ENCODE measurements at regions not wholly inside any gene's neighbourhood (a gene's known extent, or its start where the extent isn't known, plus 50 kb on each side); places are given as distances from the start of the nearest gene placed in this dataset.

- Histone ChIP-seq H3K27ac (no peak overlapping the region), H3K9me3 (no peaks in the 10 kb centered on the region), H3K4me1 (ENCODE audit: insufficient read depth) (no peaks in the 10 kb centered on the region), H3K4me3 (no peak overlapping the region), H3K27me3 (no peaks in the 10 kb centered on the region), H3K36me3 (no peaks in the 10 kb centered on the region)
- DNase-seq = no peak
- intact Hi-C loops (cut with DNase I) = no loop called here
- 68 to 83% (median 77%) methylated on average over 6 of the region's 6 CpGs for WGBS, 3 donors
- no peak for TF ChIP-seq CTCF (IDR thresholded peaks at IDR 0.05)
- no peak for TF ChIP-seq EP300 (IDR thresholded peaks at IDR 0.05)
- no peak for TF ChIP-seq POLR2A (IDR thresholded peaks at IDR 0.05)
These were observed 193.4 kb upstream of the MBL2 start for GRCh38 chr10:52965938-52966401.

- 86 to 92% (median 91%) methylated on average over 3 of the region's 3 CpGs for WGBS, 3 donors
- intact Hi-C loops (cut with DNase I) = no loop called here
- no peak overlapping the region for H3K27ac ChIP-seq
- TF ChIP-seq EP300 (IDR thresholded peaks at IDR 0.05) (no peak), POLR2A (IDR thresholded peaks at IDR 0.05) (no peak), CTCF (IDR thresholded peaks at IDR 0.05) (no peak)
- no peaks in the 10 kb centered on the region for H3K9me3 ChIP-seq
- H3K4me3 ChIP-seq = no peak overlapping the region
- no peak for DNase-seq
- no peaks in the 10 kb centered on the region for H3K4me1 ChIP-seq (ENCODE audit: insufficient read depth)
- H3K36me3 ChIP-seq = no peaks in the 10 kb centered on the region
- no peaks in the 10 kb centered on the region for H3K27me3 ChIP-seq
These were observed 192.9 kb upstream of the MBL2 start for GRCh38 chr10:52965509-52965908.

GRCh38 chr10:52961323-52961722 is 188.7 kb upstream of the MBL2 start:
- intact Hi-C loops (cut with DNase I) = no loop called here
- Histone ChIP-seq H3K36me3 (no peaks in the 10 kb centered on the region), H3K9me3 (no peaks in the 10 kb centered on the region), H3K4me3 (no peak overlapping the region), H3K4me1 (ENCODE audit: insufficient read depth) (no peaks in the 10 kb centered on the region), H3K27ac (no peak overlapping the region), H3K27me3 (no peaks in the 10 kb centered on the region)
- TF ChIP-seq POLR2A (IDR thresholded peaks at IDR 0.05) = no peak
- 14 to 23% (median 18%) methylated on average over 2 of the region's 2 CpGs for WGBS, 3 donors
- no peak for DNase-seq

- H3K27me3 ChIP-seq = no peaks in the 10 kb centered on the region
- WGBS, 3 donors = 91 to 96% (median 91%) methylated on average over 2 of the region's 2 CpGs
- no peak for TF ChIP-seq CTCF (IDR thresholded peaks at IDR 0.05)
- no peak for TF ChIP-seq EP300 (IDR thresholded peaks at IDR 0.05)
- no peak for TF ChIP-seq POLR2A (IDR thresholded peaks at IDR 0.05)
- no peak overlapping the region for H3K4me3 ChIP-seq
- intact Hi-C loops (cut with DNase I) = no loop called here
- H3K36me3 ChIP-seq = no peaks in the 10 kb centered on the region
- no peaks in the 10 kb centered on the region for H3K9me3 ChIP-seq
- no peaks in the 10 kb centered on the region for H3K4me1 ChIP-seq (ENCODE audit: insufficient read depth)
- no peak for DNase-seq
- no peak overlapping the region for H3K27ac ChIP-seq
These were observed 187.2 kb upstream of the MBL2 start for GRCh38 chr10:52959810-52960209.

- DNase-seq = no peak
- no peaks in the 10 kb centered on the region for H3K36me3 ChIP-seq
- H3K27me3 ChIP-seq = no peaks in the 10 kb centered on the region
- no peaks in the 10 kb centered on the region for H3K9me3 ChIP-seq
- intact Hi-C loops (cut with DNase I) = no loop called here
- no peak overlapping the region for H3K27ac ChIP-seq
- H3K4me3 ChIP-seq = no peak overlapping the region
- H3K4me1 ChIP-seq (ENCODE audit: insufficient read depth) = no peaks in the 10 kb centered on the region
- 87 to 93% (median 92%) methylated on average over 5 of the region's 5 CpGs for WGBS, 3 donors
- TF ChIP-seq CTCF (IDR thresholded peaks at IDR 0.05) = no peak
- TF ChIP-seq POLR2A (IDR thresholded peaks at IDR 0.05) = no peak
- TF ChIP-seq EP300 (IDR thresholded peaks at IDR 0.05) = no peak
These were observed 184.3 kb upstream of the MBL2 start for GRCh38 chr10:52956861-52957260.
